Endothelial cell of umbilical vein (primary cell): ENCODE measurements at regions not wholly inside any gene's neighbourhood (a gene's known extent, or its start where the extent isn't known, plus 50 kb on each side); places are given as distances from the start of the nearest gene placed in this dataset.

ENCODE experiments used
- BruUV-seq: library from RNA; stranded (reverse); fragments of 400-500 nt; replicated peaks from 2 replicates; lab custom pipeline; 2021; lab: Mats Ljungman, UMichigan
- CTCF ChIA-PET: fragments of 300-600, 350-600 bp; sonication (Branson Sonifier 250); formaldehyde crosslinking; loops from one replicate; lab custom pipeline; 2021; ENCODE audit warnings: antibody characterized with exemption, inconsistent platforms; lab: Charles Lee
- POLR2A ChIA-PET: fragments of 300-600, 350-600 bp; sonication (Branson Sonifier 250); formaldehyde crosslinking; loops from one replicate; lab custom pipeline; 2021; ENCODE audit warnings: antibody characterized with exemption, inconsistent platforms; lab: Charles Lee
- DNase-seq: peaks from one replicate; pipeline ENCODE4 v3.0.0-alpha.2; 2011; ENCODE audit warnings: low read depth, low spot score
- FAIRE-seq: peaks from 2 replicates; lab custom pipeline; 2011; peaks lifted over from hg19 to GRCh38; lab: Jason Lieb, UNC
- H2AFZ ChIP-seq: 2 replicates; pipeline ENCODE4 v1.6.0; 2012; ENCODE audit warnings: low read depth, low read length, control low read depth, inconsistent platforms
- H3K27ac ChIP-seq: 2 replicates; pipeline ENCODE4 v1.5.1; 2011; ENCODE audit warnings: low read depth, mild to moderate bottlenecking, control low read depth, low read length, moderate library complexity; ENCODE audit not compliant: insufficient read depth
- H3K27me3 ChIP-seq, 2 experiments: 2 replicates each; pipeline versions ENCODE4 v1.6.0 to v1.6.1; 2011; ENCODE audit warnings: low read length in 2 of 2, mixed read lengths in 1 of 2; ENCODE audit not compliant: control insufficient read depth in 2 of 2, insufficient read depth in 2 of 2
- H3K36me3 ChIP-seq, 2 experiments: 2 replicates in 1 of 2; 3 replicates in 1 of 2; pipeline ENCODE4 v1.5.1; 2011; ENCODE audit warnings: low read length in 2 of 2, mild to moderate bottlenecking in 1 of 2, moderate library complexity in 1 of 2; ENCODE audit not compliant: control insufficient read depth in 2 of 2, insufficient read depth in 2 of 2; ENCODE audit errors: extremely low read depth in 1 of 2
- H3K4me1 ChIP-seq: 3 replicates; pipeline ENCODE4 v1.5.1; 2011; ENCODE audit warnings: mild to moderate bottlenecking, low read length; ENCODE audit not compliant: control insufficient read depth, insufficient read depth; ENCODE audit errors: extremely low read depth
- H3K4me2 ChIP-seq: 2 replicates; pipeline ENCODE4 v1.6.1; 2011; ENCODE audit warnings: low read length, control low read depth, mixed read lengths; ENCODE audit not compliant: insufficient read depth
- H3K4me3 ChIP-seq, 3 experiments: fragments of 200-600 bp in 1 of 3; sonication (generic), shearing (Covaris generic) in 1 of 3; replicated peaks in 1 of 3; 2 replicates each; pipeline ENCODE4 v1.5.1; 2011 to 2016; ENCODE audit warnings: control low read depth in 3 of 3, low read length in 3 of 3, mild to moderate bottlenecking in 2 of 3, inconsistent platforms in 1 of 3, low read depth in 1 of 3, moderate library complexity in 1 of 3; ENCODE audit not compliant: insufficient read depth in 1 of 3
- H3K79me2 ChIP-seq: 2 replicates; pipeline ENCODE4 v1.6.0; 2012; ENCODE audit warnings: low read length, inconsistent platforms; ENCODE audit not compliant: control insufficient read depth, insufficient read depth
- H3K9ac ChIP-seq: replicated peaks from 2 replicates; pipeline ENCODE3; 2011; ENCODE audit warnings: low read length, control low read depth; ENCODE audit not compliant: insufficient read depth; ENCODE audit errors: extremely low read depth
- H3K9me1 ChIP-seq: replicated peaks from 3 replicates; pipeline ENCODE4 v1.6.0; 2011; ENCODE audit warnings: mild to moderate bottlenecking, low read length; ENCODE audit not compliant: control insufficient read depth, insufficient read depth; ENCODE audit errors: extremely low read depth
- H3K9me3 ChIP-seq: replicated peaks from 2 replicates; pipeline ENCODE4 v1.5.1; 2012; ENCODE audit warnings: low read length, inconsistent platforms; ENCODE audit not compliant: control insufficient read depth, insufficient read depth
- H4K20me1 ChIP-seq: replicated peaks from 2 replicates; pipeline ENCODE3; 2011; ENCODE audit warnings: mild to moderate bottlenecking, low read length; ENCODE audit not compliant: control insufficient read depth, insufficient read depth; ENCODE audit errors: extremely low read depth
- EZH2 ChIP-seq: IDR thresholded peaks from 2 replicates; pipeline ENCODE4 v1.6.1; 2012; ENCODE audit warnings: borderline replicate concordance, low read depth, mild to moderate bottlenecking, moderate library complexity, low read length, inconsistent platforms; ENCODE audit not compliant: severe bottlenecking
- FOS ChIP-seq: IDR thresholded peaks from 2 replicates; pipeline ENCODE4 v1.6.1; 2011; ENCODE audit warnings: mild to moderate bottlenecking, low read length, moderate library complexity, borderline replicate concordance; ENCODE audit not compliant: insufficient read depth
- GATA2 ChIP-seq: IDR thresholded peaks from 2 replicates; pipeline ENCODE4 v1.7.0; 2011; ENCODE audit warnings: low read depth, mild to moderate bottlenecking, moderate library complexity, mixed read lengths, low read length; ENCODE audit not compliant: insufficient read length, insufficient read depth
- JUN ChIP-seq: IDR thresholded peaks from 2 replicates; pipeline ENCODE4 v1.6.1; 2011; ENCODE audit warnings: borderline replicate concordance, low read depth; ENCODE audit not compliant: insufficient read length, insufficient read depth
- MYC ChIP-seq: IDR thresholded peaks from one replicate; pipeline ENCODE4 v1.6.1; 2011; ENCODE audit warnings: mild to moderate bottlenecking, low read depth, low read length
- POLR2A ChIP-seq: IDR thresholded peaks from 2 replicates; pipeline ENCODE4 v1.6.1; 2012; ENCODE audit warnings: low read depth, mild to moderate bottlenecking, control low read depth, low read length
- POLR2AphosphoS5 ChIP-seq: IDR thresholded peaks from 2 replicates; pipeline ENCODE4 v1.6.1; 2012; ENCODE audit warnings: low read depth, mild to moderate bottlenecking, control low read depth, low read length, moderate library complexity; ENCODE audit not compliant: insufficient read depth
- dilution Hi-C: fragments of 300-500 bp; cut with MboI; formaldehyde crosslinking; loops from one replicate; pipeline ENCODE4 v1.15.0; 2019; ENCODE audit warnings: low sequenced_read_pairs; ENCODE audit not compliant: extremely low pct_ligation_motif_present
- intact Hi-C: fragments of 100-400 bp; cut with micrococcal nuclease; formaldehyde crosslinking; loops from one replicate; pipeline ENCODE4 v1.10.0; 2022
- TF ChIP-seq, protein P1 (sequence below): IDR thresholded peaks from 2 replicates; pipeline ENCODE4 v1.6.1; 2011; ENCODE audit not compliant: insufficient read depth, insufficient read length
- TF ChIP-seq, protein P2 (sequence below), 2 donors: IDR thresholded peaks; 1 replicate in 1 of 2; 2 replicates in 1 of 2; pipeline ENCODE4 v1.5.1; 2011; ENCODE audit warnings: low read length in 2 of 2, mild to moderate bottlenecking in 2 of 2, moderate library complexity in 2 of 2, control low read depth in 1 of 2, inconsistent platforms in 1 of 2, low read depth in 1 of 2; ENCODE audit not compliant: insufficient read depth in 1 of 2; ENCODE audit errors: extremely low read depth in 1 of 2

DNA sequence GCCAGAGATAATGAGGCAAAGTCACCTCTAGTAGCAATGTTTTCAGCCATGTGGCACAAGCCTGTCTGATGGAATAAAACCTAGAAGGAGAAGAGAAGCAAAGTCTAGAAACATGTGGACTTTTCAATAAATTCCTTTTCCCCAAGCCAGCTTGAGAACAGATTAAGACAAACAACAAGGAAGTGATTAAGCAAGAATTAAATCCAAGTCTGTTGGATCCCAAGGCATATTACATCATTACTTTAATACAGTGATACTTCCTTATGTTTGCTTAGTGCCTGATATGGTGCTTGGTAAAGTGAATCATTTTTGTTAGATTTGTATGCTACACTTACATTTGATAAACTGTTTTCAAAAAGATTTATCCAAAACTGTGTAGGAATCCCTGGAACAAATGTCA is 260.3 kb upstream of the FAM83B start:
- Histone ChIP-seq H3K4me1 (no peaks in the 10 kb centered on the region), H3K4me2 (no peak overlapping the region), H3K9ac (no peak overlapping the region), H3K4me3 (no peak overlapping the region), H3K9me1 (no peaks in the 10 kb centered on the region), H3K9me3 (no peaks in the 10 kb centered on the region), H2AFZ (no peak overlapping the region), H4K20me1 (no peaks in the 10 kb centered on the region), H3K27ac (no peak overlapping the region), H3K27me3 (no peaks in the 10 kb centered on the region), H3K36me3 (no peaks in the 10 kb centered on the region), H3K79me2 (no peaks in the 10 kb centered on the region)
- peak; percentile 19 for DNase-seq
- ChIA-PET CTCF (no interaction called here), POLR2A (no interaction called here)
- no TSS peak for BruUV-seq
- TF ChIP-seq, protein P1, sequence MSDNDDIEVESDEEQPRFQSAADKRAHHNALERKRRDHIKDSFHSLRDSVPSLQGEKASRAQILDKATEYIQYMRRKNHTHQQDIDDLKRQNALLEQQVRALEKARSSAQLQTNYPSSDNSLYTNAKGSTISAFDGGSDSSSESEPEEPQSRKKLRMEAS: no peak
- no peak for TF ChIP-seq MYC
- TF ChIP-seq POLR2AphosphoS5: no peak
- no peak for TF ChIP-seq POLR2A
- no peak for TF ChIP-seq FOS
- TF ChIP-seq JUN: no peak
- TF ChIP-seq, protein P2, sequence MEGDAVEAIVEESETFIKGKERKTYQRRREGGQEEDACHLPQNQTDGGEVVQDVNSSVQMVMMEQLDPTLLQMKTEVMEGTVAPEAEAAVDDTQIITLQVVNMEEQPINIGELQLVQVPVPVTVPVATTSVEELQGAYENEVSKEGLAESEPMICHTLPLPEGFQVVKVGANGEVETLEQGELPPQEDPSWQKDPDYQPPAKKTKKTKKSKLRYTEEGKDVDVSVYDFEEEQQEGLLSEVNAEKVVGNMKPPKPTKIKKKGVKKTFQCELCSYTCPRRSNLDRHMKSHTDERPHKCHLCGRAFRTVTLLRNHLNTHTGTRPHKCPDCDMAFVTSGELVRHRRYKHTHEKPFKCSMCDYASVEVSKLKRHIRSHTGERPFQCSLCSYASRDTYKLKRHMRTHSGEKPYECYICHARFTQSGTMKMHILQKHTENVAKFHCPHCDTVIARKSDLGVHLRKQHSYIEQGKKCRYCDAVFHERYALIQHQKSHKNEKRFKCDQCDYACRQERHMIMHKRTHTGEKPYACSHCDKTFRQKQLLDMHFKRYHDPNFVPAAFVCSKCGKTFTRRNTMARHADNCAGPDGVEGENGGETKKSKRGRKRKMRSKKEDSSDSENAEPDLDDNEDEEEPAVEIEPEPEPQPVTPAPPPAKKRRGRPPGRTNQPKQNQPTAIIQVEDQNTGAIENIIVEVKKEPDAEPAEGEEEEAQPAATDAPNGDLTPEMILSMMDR (IDR thresholded peaks at IDR 0.05; ENCODE audit: extremely low read depth in 1 of 2, insufficient read depth in 1 of 2, low read depth in 1 of 2, low read length in 2 of 2): no peak
- TF ChIP-seq GATA2: no peak
- no peak for TF ChIP-seq EZH2
- intact Hi-C loops: no loop called here
- peak; percentile 4 for FAIRE-seq
- dilution Hi-C loops: no loop called here
